Breast epithelium (tissue), 3 donors: ENCODE measurements at regions not wholly inside any gene's neighbourhood (a gene's known extent, or its start where the extent isn't known, plus 50 kb on each side); places are given as distances from the start of the nearest gene placed in this dataset.

Experiments
- POLR2A ChIP-seq: fragments of 450-650 bp; IDR thresholded peaks from one replicate; pipeline ENCODE4 v1.6.1; 2016; ENCODE audit warnings: antibody characterized with exemption, mild to moderate bottlenecking, moderate library complexity
- POLR2AphosphoS5 ChIP-seq, 3 donors: sonication (generic); formaldehyde crosslinking; IDR thresholded peaks; one replicate each; pipeline ENCODE4 v1.6.1; 2017; ENCODE audit warnings: antibody characterized with exemption in 3 of 3
- TF ChIP-seq, protein P1 (sequence below), 3 donors: fragments of 450-650 bp; IDR thresholded peaks; one replicate each; pipeline ENCODE4 v1.5.1; 2016 to 2017; ENCODE audit warnings: antibody characterized with exemption in 3 of 3, mild to moderate bottlenecking in 3 of 3, moderate library complexity in 3 of 3

DNA sequence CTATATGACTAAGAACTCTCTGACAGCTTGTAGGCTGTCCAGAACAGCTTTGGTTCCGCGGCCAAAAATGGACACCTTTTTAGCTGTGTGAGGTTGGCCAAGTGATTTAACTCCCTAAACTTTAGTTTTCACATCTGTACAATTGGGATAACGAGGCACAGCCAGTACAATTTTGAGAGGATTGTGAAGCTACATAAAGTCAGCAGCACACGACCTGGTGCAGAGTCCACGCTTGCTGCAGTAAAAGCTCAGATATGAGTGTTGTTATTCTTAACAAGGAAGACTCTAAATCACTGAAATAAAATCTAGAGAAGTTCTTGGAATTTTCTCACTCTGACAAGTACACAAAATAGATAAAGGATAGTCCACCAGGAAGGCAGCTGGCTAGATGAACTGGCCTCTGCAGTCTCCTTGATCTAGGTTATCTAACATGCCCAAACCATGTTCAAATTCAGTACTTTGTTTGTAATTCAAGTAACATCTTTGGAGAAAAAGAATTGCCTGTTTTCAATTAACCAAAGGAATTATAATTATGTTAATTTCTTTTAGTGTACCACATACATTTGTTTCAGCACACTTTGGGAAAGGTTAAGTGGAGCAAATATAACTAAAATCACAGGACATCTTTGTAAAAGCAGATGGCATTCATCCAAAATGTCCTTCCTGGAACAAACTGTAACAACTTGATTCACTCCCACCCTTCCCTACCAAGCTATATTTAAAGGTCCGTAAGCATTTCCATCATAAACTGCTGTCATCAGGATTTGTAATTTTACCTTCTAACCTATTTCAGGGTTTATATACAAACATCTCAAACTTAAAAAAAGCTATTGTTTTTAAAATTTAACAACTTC is 201.7 kb upstream of the STK17B start:
- TF ChIP-seq POLR2A (no peak), POLR2AphosphoS5 (IDR thresholded peaks at IDR 0.05) (no peak)
- TF ChIP-seq, protein P1, sequence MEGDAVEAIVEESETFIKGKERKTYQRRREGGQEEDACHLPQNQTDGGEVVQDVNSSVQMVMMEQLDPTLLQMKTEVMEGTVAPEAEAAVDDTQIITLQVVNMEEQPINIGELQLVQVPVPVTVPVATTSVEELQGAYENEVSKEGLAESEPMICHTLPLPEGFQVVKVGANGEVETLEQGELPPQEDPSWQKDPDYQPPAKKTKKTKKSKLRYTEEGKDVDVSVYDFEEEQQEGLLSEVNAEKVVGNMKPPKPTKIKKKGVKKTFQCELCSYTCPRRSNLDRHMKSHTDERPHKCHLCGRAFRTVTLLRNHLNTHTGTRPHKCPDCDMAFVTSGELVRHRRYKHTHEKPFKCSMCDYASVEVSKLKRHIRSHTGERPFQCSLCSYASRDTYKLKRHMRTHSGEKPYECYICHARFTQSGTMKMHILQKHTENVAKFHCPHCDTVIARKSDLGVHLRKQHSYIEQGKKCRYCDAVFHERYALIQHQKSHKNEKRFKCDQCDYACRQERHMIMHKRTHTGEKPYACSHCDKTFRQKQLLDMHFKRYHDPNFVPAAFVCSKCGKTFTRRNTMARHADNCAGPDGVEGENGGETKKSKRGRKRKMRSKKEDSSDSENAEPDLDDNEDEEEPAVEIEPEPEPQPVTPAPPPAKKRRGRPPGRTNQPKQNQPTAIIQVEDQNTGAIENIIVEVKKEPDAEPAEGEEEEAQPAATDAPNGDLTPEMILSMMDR (IDR thresholded peaks at IDR 0.05), result no peak
